HepG2 (cell line): ENCODE measurements at regions not wholly inside any gene's neighbourhood (a gene's known extent, or its start where the extent isn't known, plus 50 kb on each side); places are given as distances from the start of the nearest gene placed in this dataset.

Experiments used
- ATAC-seq: fragments of 200-7000 bp; cut with Tn5 transposase; 3 replicates; pipeline ENCODE4 v1.9.1; 2020; ENCODE audit warnings: mild to moderate bottlenecking, moderate library complexity
- BruUV-seq: library from RNA; stranded (reverse); fragments of 400-500 nt; replicated peaks from 2 replicates; lab custom pipeline; 2021; lab: Mats Ljungman, UMichigan
- CTCF ChIA-PET: fragments of 300-600 bp; formaldehyde crosslinking; extraction: SDS; loops from one replicate; lab custom pipeline; 2021; ENCODE audit warnings: low total read pairs, inconsistent platforms, low intra/inter-chr PET ratio; lab: Yijun Ruan, JAX
- POLR2A ChIA-PET: fragments of 350-600 bp; sonication (Branson Sonifier 250); formaldehyde crosslinking; loops from one replicate; lab custom pipeline; 2020; ENCODE audit warnings: antibody characterized with exemption, inconsistent platforms; lab: Yijun Ruan, JAX
- DNase-seq: peaks from one replicate; pipeline ENCODE4 v3.0.0-alpha.2; 2015; ENCODE audit warnings: low spot score
- FAIRE-seq: peaks from 3 replicates; lab custom pipeline; 2011; peaks lifted over from hg19 to GRCh38; lab: Jason Lieb, UNC
- H2AFZ ChIP-seq: one replicate; pipeline ENCODE4 v1.6.1; 2011; ENCODE audit warnings: low read length, inconsistent platforms
- H3K27ac ChIP-seq: fragments of 300-600 bp; 3 replicates; pipeline ENCODE4 v1.8.0; 2011; ENCODE audit warnings: mixed run types, mild to moderate bottlenecking, mixed read lengths, low read length, inconsistent platforms; ENCODE audit not compliant: insufficient read depth; ENCODE audit errors: extremely low read length
- H3K27me3 ChIP-seq, 2 experiments: fragments of 200-600 bp in 1 of 2; 2 replicates in 1 of 2; 3 replicates in 1 of 2; pipeline versions ENCODE4 v1.6.0 to v1.8.0; 2011; ENCODE audit warnings: low read length in 2 of 2, mild to moderate bottlenecking in 2 of 2, moderate library complexity in 2 of 2, inconsistent platforms in 1 of 2; ENCODE audit not compliant: insufficient read depth in 2 of 2, control insufficient read depth in 1 of 2
- H3K36me3 ChIP-seq, 2 experiments: fragments of 200-600 bp in 1 of 2; replicated peaks in 1 of 2; 2 replicates in 1 of 2; 3 replicates in 1 of 2; pipeline versions ENCODE4 v1.5.1 to v1.8.0; 2011; ENCODE audit warnings: low read length in 2 of 2, inconsistent platforms in 1 of 2; ENCODE audit not compliant: insufficient read depth in 2 of 2, control insufficient read depth in 1 of 2
- H3K4me1 ChIP-seq: 2 replicates; pipeline ENCODE4 v1.5.1; 2012; ENCODE audit warnings: low read length, inconsistent platforms; ENCODE audit not compliant: insufficient read depth
- H3K4me2 ChIP-seq: 2 replicates; pipeline ENCODE4 v1.6.0; 2011; ENCODE audit warnings: low read depth, low read length, inconsistent platforms
- H3K4me3 ChIP-seq, 3 experiments: fragments of 200-600 bp in 1 of 3; sonication (generic), shearing (Covaris generic) in 1 of 3; replicated peaks in 1 of 3; 2 replicates each; pipeline ENCODE4 v1.5.1; 2011 to 2016; ENCODE audit warnings: low read length in 3 of 3, inconsistent platforms in 2 of 3, low read depth in 2 of 3, mild to moderate bottlenecking in 2 of 3, control low read depth in 1 of 3, mixed read lengths in 1 of 3; ENCODE audit not compliant: insufficient read depth in 1 of 3
- H3K79me2 ChIP-seq: one replicate; pipeline ENCODE4 v1.6.1; 2011; ENCODE audit warnings: low read length, inconsistent platforms; ENCODE audit not compliant: insufficient read depth
- H3K9ac ChIP-seq: 2 replicates; pipeline ENCODE4 v1.6.0; 2011; ENCODE audit warnings: mild to moderate bottlenecking, low read depth, low read length, inconsistent platforms; ENCODE audit not compliant: insufficient read depth
- H3K9me3 ChIP-seq: 2 replicates; pipeline ENCODE4 v1.5.1; 2012; ENCODE audit warnings: mild to moderate bottlenecking, low read length
- H4K20me1 ChIP-seq: 2 replicates; pipeline ENCODE4 v1.6.0; 2011; ENCODE audit warnings: inconsistent platforms, mild to moderate bottlenecking, low read length, moderate library complexity; ENCODE audit not compliant: insufficient read depth
- BRCA1 ChIP-seq: sonication (generic); formaldehyde crosslinking; IDR thresholded peaks from 2 replicates; pipeline ENCODE4 v1.4.0; 2020; ENCODE audit warnings: missing genetic modification reagents
- E2F2 ChIP-seq: sonication (generic); formaldehyde crosslinking; IDR thresholded peaks from 2 replicates; pipeline ENCODE4 v1.4.0; 2020; ENCODE audit warnings: missing genetic modification reagents, borderline replicate concordance
- GABPB1 ChIP-seq: IDR thresholded peaks from 2 replicates; pipeline ENCODE4 v1.6.1; 2016; ENCODE audit warnings: mild to moderate bottlenecking, missing genetic modification reagents, moderate library complexity, missing compliant biosample characterization
- JUND ChIP-seq: sonication (generic); formaldehyde crosslinking; IDR thresholded peaks from 2 replicates; pipeline ENCODE4 v1.8.0; 2022; ENCODE audit warnings: mild to moderate bottlenecking, missing genetic modification reagents
- TAF15 ChIP-seq: fragments of 200-400 bp; formaldehyde crosslinking; IDR thresholded peaks from one replicate; pipeline ENCODE4 v1.6.1; 2018; ENCODE audit warnings: mild to moderate bottlenecking, low read depth, low read length; ENCODE audit not compliant: poor library complexity, severe bottlenecking
- ZBTB42 ChIP-seq: sonication (generic); formaldehyde crosslinking; IDR thresholded peaks from 2 replicates; pipeline ENCODE4 v1.5.0; 2020; ENCODE audit warnings: mild to moderate bottlenecking, missing genetic modification reagents
- ZBTB7B ChIP-seq: sonication (generic); formaldehyde crosslinking; IDR thresholded peaks from 2 replicates; pipeline ENCODE4 v1.4.0; 2020; ENCODE audit warnings: missing genetic modification reagents
- ZNF10 ChIP-seq: sonication (generic); formaldehyde crosslinking; IDR thresholded peaks from 2 replicates; pipeline ENCODE4 v1.4.0; 2020; ENCODE audit warnings: mild to moderate bottlenecking, low read depth, missing genetic modification reagents, borderline replicate concordance
- ZNF225 ChIP-seq: sonication (generic); formaldehyde crosslinking; IDR thresholded peaks from 2 replicates; pipeline ENCODE4 v1.4.0; 2020; ENCODE audit warnings: mild to moderate bottlenecking, missing genetic modification reagents
- ZNF670 ChIP-seq: sonication (generic); formaldehyde crosslinking; IDR thresholded peaks from 2 replicates; pipeline ENCODE4 v1.8.0; 2022; ENCODE audit warnings: mild to moderate bottlenecking, missing genetic modification reagents, borderline replicate concordance
- WGBS: methylation state at CpG from one replicate; pipeline ENCODE4 v1.1.6; 2017; ENCODE audit warnings: low lambda C conversion rate; 5-methylcytosine and 5-hydroxymethylcytosine counted together
- in situ Hi-C: cut with HindIII; loops from 2 replicates; pipeline ENCODE4 v1.10.0; 2017; ENCODE audit warnings: low pct_unique_long_range_greater_than_20kb; ENCODE audit not compliant: extremely low pct_ligation_motif_present
- intact Hi-C: fragments of 100-400 bp; cut with micrococcal nuclease; formaldehyde crosslinking; loops from one replicate; pipeline ENCODE4 v1.10.0; 2022; ENCODE audit not compliant: unreplicated experiment
- TF ChIP-seq, protein P1 (sequence below): sonication (generic); formaldehyde crosslinking; IDR thresholded peaks from 2 replicates; pipeline ENCODE4 v1.9.0; 2021; ENCODE audit warnings: missing genetic modification reagents, mild to moderate bottlenecking, borderline replicate concordance
- TF ChIP-seq, protein P2 (sequence below): sonication (generic); formaldehyde crosslinking; IDR thresholded peaks from 2 replicates; pipeline ENCODE4 v1.4.0; 2020; ENCODE audit warnings: mild to moderate bottlenecking, low read depth, missing genetic modification reagents

DNA sequence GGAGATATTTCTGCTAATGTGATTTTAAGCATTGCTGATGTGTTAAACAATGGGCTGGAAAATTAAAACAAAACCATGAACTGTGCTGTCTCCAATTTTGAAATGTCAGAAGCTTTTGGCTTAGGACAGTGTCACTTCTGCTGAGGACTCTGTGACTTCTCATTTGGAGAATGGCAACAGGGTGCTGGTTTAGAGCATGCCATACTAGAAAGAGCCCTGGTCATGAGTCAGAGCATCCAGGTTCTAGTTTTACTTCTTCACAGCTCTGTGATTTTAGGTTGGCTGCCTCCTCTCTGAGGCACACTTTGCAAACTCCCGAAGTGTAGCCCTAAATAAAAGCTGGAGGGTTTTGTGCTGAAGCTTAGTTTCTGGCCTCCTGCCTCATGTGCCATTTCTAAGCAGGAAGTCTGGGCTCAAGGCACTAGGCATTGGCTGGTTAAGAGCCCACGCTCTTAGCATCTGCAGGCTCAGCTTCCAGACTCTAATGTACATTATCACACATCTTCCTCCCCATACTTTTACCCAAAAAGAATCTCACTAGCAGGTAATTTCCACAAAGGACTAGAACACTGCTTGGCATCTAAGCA, 193.8 kb downstream of the CNTN3 start:
- H3K4me1 ChIP-seq, result no peaks in the 10 kb centered on the region
- H3K27ac ChIP-seq, result no peak overlapping the region
- no peak for TF ChIP-seq JUND (CRISPR knock-in tag)
- TF ChIP-seq GABPB1 (CRISPR knock-in tag), result no peak
- no peak for TF ChIP-seq ZNF10 (CRISPR knock-in tag)
- TF ChIP-seq ZNF225 (CRISPR knock-in tag), result no peak
- no peak for TF ChIP-seq TAF15
- no peak for TF ChIP-seq E2F2
- no peak for TF ChIP-seq BRCA1 (CRISPR knock-in tag)
- TF ChIP-seq ZBTB7B (CRISPR knock-in tag), result no peak
- no peak for TF ChIP-seq ZBTB42 (CRISPR knock-in tag)
- TF ChIP-seq, protein P1, sequence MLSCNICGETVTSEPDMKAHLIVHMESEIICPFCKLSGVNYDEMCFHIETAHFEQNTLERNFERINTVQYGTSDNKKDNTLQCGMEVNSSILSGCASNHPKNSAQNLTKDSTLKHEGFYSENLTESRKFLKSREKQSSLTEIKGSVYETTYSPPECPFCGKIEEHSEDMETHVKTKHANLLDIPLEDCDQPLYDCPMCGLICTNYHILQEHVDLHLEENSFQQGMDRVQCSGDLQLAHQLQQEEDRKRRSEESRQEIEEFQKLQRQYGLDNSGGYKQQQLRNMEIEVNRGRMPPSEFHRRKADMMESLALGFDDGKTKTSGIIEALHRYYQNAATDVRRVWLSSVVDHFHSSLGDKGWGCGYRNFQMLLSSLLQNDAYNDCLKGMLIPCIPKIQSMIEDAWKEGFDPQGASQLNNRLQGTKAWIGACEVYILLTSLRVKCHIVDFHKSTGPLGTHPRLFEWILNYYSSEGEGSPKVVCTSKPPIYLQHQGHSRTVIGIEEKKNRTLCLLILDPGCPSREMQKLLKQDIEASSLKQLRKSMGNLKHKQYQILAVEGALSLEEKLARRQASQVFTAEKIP (CRISPR knock-in tag), result no peak
- TF ChIP-seq, protein P2, sequence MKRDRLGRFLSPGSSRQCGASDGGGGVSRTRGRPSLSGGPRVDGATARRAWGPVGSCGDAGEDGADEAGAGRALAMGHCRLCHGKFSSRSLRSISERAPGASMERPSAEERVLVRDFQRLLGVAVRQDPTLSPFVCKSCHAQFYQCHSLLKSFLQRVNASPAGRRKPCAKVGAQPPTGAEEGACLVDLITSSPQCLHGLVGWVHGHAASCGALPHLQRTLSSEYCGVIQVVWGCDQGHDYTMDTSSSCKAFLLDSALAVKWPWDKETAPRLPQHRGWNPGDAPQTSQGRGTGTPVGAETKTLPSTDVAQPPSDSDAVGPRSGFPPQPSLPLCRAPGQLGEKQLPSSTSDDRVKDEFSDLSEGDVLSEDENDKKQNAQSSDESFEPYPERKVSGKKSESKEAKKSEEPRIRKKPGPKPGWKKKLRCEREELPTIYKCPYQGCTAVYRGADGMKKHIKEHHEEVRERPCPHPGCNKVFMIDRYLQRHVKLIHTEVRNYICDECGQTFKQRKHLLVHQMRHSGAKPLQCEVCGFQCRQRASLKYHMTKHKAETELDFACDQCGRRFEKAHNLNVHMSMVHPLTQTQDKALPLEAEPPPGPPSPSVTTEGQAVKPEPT (CRISPR knock-in tag), result no peak
- no peak for TF ChIP-seq ZNF670 (CRISPR knock-in tag)
- H3K27me3 ChIP-seq, result no peaks in the 10 kb centered on the region
- no peak overlapping the region for H2AFZ ChIP-seq
- no peak overlapping the region for H3K4me2 ChIP-seq
- ChIA-PET CTCF (no interaction called here), POLR2A (no interaction called here)
- intact Hi-C loops (no loop called here), in situ Hi-C loops (no loop called here)
- FAIRE-seq (no peak), ATAC-seq (no peak), DNase-seq (no peak)
- H3K4me3 ChIP-seq, result no peak overlapping the region
- BruUV-seq, result no TSS peak
- H3K9me3 ChIP-seq, result no peaks in the 10 kb centered on the region
- no peaks in the 10 kb centered on the region for H3K36me3 ChIP-seq
- H4K20me1 ChIP-seq, result no peaks in the 10 kb centered on the region
- WGBS, result 0% methylated on average over 2 of the region's 2 CpGs
- no peaks in the 10 kb centered on the region for H3K79me2 ChIP-seq
- no peak overlapping the region for H3K9ac ChIP-seq
